HG02763 (cell line): ENCODE measurements at regions not wholly inside any gene's neighbourhood (a gene's known extent, or its start where the extent isn't known, plus 50 kb on each side); places are given as distances from the start of the nearest gene placed in this dataset.
"Not testable (repeated sequence)": the region's sequence is repeated elsewhere in the genome, so short reads cannot be mapped to it uniquely, and the experiment has no call there.

Source experiments
- ATAC-seq: cut with Tn5 transposase; IDR thresholded peaks from one replicate; pipeline ENCODE4 v1.9.1; 2021; ENCODE audit warnings: mild to moderate bottlenecking, moderate library complexity; ENCODE audit not compliant: unreplicated experiment

GRCh38 chr12:94817695-94818075, 167.3 kb upstream of the TMCC3 start:
- ATAC-seq = peak; percentile 34

GRCh38 chr12:94817201-94817600, 166.8 kb upstream of the TMCC3 start:
- not testable (repeated sequence) for ATAC-seq

- not testable (repeated sequence) for ATAC-seq
These were observed 166.4 kb upstream of the TMCC3 start for GRCh38 chr12:94816746-94817145.

- ATAC-seq = no peak
These were observed 165.6 kb upstream of the TMCC3 start for GRCh38 chr12:94815958-94816357.

DNA sequence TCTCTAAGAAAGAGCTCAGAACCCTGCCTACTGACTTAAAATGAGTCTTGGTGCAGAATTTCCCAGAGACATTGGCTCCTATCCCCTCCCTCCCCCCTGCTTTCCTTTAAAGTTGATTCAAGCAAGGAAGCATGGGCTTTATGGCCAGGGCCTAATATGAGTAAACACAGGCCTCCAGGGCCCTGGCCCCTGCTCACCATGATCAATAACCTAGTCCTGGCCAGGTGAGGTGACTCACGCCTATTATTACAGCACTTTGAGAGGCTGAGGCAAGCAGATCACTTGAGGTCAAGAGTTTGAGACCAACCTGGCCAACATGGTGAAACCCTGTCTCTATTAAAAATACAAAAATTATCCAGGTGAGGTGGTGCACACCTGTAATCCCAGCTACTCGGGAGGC, 165.1 kb upstream of the TMCC3 start:
- no peak for ATAC-seq

GRCh38 chr12:94813314-94813713, 163.0 kb upstream of the TMCC3 start:
- no peak for ATAC-seq

DNA sequence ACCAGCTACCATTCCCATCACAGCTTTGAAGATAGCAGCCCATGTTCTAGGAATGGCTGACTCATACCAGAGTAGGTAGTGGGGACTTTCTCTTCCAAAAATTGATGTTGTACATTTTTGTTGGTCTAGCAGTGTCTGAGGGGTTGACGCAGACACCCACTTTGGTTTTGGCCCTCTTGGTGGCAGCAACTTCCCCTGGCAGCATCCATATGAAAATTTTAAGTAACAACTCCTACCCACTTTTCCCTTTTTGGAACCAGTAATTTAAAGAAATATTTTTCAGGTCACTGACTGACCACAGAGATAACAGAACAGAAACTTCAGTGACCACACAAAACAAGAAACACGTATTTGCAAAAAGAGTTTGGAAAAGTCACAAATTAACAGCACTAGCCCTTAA, 162.0 kb upstream of the TMCC3 start:
- no peak for ATAC-seq

DNA sequence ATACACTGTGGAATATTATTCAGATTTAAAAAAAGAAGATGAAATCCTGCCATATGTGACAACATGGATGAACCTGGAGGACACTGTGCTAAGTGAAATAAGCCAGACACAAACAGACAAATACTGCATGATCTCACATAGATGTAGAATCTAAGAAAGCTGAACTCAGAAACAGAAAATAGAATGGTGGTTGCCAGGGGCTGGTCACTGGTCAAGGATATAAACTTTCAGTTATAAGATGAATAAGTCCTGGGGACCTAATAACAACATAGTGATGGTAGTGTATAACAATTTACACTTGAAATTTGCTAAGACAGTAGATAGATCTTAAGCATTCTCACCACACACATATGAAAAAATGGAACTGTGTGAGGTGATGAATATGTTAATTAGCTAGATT, 161.3 kb upstream of the TMCC3 start:
- no peak for ATAC-seq

DNA sequence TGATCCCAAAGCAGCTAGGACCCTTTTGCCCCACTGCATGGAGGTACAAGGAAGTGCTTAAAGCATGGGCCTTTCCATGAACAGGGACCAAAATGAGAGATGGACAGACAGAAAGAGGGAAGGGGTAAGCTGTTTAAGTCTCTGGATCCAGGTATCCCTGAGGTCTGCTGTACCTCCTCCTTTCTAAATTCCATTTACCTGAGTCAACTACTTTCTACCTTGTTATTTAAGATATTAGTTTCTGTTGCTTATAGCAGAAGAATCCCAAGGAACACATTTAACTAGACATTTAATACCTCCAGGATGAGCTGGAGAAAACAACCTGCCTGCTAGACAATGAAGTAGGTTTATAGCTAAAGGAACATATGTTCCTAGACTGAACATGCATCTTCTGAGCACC, 157.6 kb upstream of the TMCC3 start:
- ATAC-seq = no peak

DNA sequence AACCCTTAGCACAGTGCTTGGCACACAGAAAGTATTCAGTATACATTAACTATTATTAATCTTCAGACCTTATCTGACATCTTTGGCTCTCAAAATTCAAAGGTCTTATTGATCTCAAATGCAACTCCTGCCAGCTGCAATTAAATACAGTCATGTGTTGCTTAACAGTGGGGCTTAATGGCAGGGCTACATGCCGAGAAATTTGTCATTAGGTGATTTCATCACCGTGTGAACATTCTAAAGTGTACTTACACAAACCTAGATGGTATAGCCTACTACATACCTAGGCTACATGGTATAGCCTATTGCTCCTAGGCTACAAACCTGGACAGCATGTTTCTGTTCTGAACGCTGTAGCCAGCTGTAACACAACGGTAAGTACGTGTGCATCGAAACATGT, 156.3 kb upstream of the TMCC3 start:
- no peak for ATAC-seq

- no peak for ATAC-seq
These were observed 155.6 kb upstream of the TMCC3 start for GRCh38 chr12:94805749-94806529.

DNA sequence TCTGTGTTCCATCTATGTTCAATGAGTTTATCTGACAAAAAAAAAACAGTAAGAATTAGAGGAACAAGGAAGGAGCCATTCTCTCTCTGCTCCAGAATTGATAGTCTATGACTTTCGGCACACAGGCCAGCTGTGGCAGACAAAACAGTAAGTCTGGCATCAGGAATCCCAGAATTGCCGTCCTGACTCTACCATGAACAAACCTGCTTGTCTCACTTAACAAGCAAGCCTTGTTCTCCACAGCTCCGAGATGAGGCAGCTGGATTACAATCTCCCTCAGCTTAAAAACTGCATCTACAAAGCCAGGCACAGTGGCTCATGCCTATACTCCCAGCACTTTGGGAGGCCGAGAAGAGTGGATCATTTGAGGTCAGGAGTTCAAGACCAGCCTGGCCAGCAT, 153.6 kb upstream of the TMCC3 start:
- no peak for ATAC-seq

- ATAC-seq = no peak
These were observed 152.4 kb upstream of the TMCC3 start for GRCh38 chr12:94802796-94803195.

GRCh38 chr12:94801745-94802144, 151.4 kb upstream of the TMCC3 start:
- ATAC-seq = no peak

GRCh38 chr12:94799136-94799535, 148.8 kb upstream of the TMCC3 start:
- no peak for ATAC-seq

- ATAC-seq = no peak
These were observed 147.8 kb upstream of the TMCC3 start for GRCh38 chr12:94798113-94798512.

GRCh38 chr12:94795520-94795919, 145.2 kb upstream of the TMCC3 start:
- no peak for ATAC-seq

GRCh38 chr12:94795044-94795443, 144.7 kb upstream of the TMCC3 start:
- no peak for ATAC-seq

GRCh38 chr12:94793191-94793595, 142.8 kb upstream of the TMCC3 start:
- no peak for ATAC-seq

- no peak for ATAC-seq
These were observed 142.3 kb upstream of the TMCC3 start for GRCh38 chr12:94792693-94793092.

DNA sequence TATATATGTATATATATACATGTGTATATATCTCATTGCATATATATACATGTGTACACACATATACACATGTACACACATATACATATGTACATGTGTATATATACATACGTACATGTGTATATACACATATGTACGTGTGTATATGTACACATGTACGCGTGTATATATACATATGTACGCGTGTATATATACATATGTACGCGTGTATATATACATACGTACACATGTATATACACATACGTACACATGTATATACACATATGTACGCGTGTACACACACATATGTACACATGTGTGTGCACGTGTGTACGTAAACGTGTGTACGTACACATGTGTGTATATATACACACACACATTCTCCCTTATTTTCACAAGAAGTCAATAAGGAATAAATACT, 141.6 kb upstream of the TMCC3 start:
- ATAC-seq = no peak

DNA sequence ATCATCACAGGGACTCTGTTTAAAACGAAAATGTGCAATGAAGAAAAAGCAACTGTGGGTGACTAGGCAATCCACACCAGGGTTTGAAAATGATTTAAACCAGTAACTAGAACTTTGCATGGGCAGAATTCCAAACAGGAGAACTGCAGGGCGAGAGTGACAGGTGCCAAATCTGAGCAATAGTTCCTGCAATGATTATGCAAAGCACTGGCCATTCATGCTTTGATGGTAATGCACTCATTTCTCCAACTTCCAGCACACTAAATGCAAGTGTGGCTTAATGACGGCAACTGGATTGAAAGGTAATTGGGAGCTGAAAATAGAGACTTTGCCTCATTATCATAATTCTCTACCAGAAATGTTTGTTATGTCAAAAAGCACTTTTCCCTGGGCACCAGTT, 140.5 kb upstream of the TMCC3 start:
- no peak for ATAC-seq

GRCh38 chr12:94790370-94790769, 140.0 kb upstream of the TMCC3 start:
- ATAC-seq = no peak
